Astrocyte of the hippocampus (primary cell): ENCODE measurements at regions not wholly inside any gene's neighbourhood (a gene's known extent, or its start where the extent isn't known, plus 50 kb on each side); places are given as distances from the start of the nearest gene placed in this dataset.
"Not testable (repeated sequence)": the region's sequence is repeated elsewhere in the genome, so short reads cannot be mapped to it uniquely, and the experiment has no call there.

ENCODE experiments used
- DNase-seq: peaks from one replicate; pipeline ENCODE4 v3.0.0; 2011; ENCODE audit warnings: low read depth, low spot score

GRCh38 chr10:90023950-90024349 is 322.6 kb downstream of the KIF20B start:
- DNase-seq: no peak

- DNase-seq: no peak
Observed at GRCh38 chr10:90028312-90028711, 326.9 kb downstream of the KIF20B start.

- no peak for DNase-seq
Observed at GRCh38 chr10:90031776-90032175, 330.4 kb downstream of the KIF20B start.

GRCh38 chr10:90032519-90032918 is 331.1 kb downstream of the KIF20B start:
- DNase-seq: peak; percentile 18

GRCh38 chr10:90034862-90035261 is 333.5 kb downstream of the KIF20B start:
- not testable (repeated sequence) for DNase-seq

GRCh38 chr10:90041585-90041984 is 340.2 kb downstream of the KIF20B start:
- no peak for DNase-seq

- DNase-seq: no peak
Observed at GRCh38 chr10:90042075-90042474, 340.7 kb downstream of the KIF20B start.

GRCh38 chr10:90047243-90047729 is 345.9 kb downstream of the KIF20B start:
- DNase-seq: no peak

GRCh38 chr10:90051053-90051452 is 349.7 kb downstream of the KIF20B start:
- no peak for DNase-seq

GRCh38 chr10:90051474-90051873 is 350.1 kb downstream of the KIF20B start:
- no peak for DNase-seq

- peak; percentile 29 for DNase-seq
Observed at GRCh38 chr10:90062786-90063185, 361.4 kb downstream of the KIF20B start.

GRCh38 chr10:90064295-90064694 is 362.9 kb downstream of the KIF20B start:
- DNase-seq: peak; percentile 24

- DNase-seq: no peak
Observed at GRCh38 chr10:90066435-90066834, 365.0 kb downstream of the KIF20B start.

- no peak for DNase-seq
Observed at GRCh38 chr10:90075995-90076394, 374.6 kb downstream of the KIF20B start.

- DNase-seq: no peak
Observed at GRCh38 chr10:90079819-90080218, 378.4 kb downstream of the KIF20B start.

- DNase-seq: not testable (repeated sequence)
Observed at GRCh38 chr10:90086606-90087190, 385.3 kb downstream of the KIF20B start.

GRCh38 chr10:90087197-90088023 is 386.0 kb downstream of the KIF20B start:
- DNase-seq: peak; percentile 24

GRCh38 chr10:90088024-90088317 is 386.6 kb downstream of the KIF20B start:
- DNase-seq: no peak

GRCh38 chr10:90089719-90090118 is 388.3 kb downstream of the KIF20B start:
- peak; percentile 27 for DNase-seq

- DNase-seq: no peak
Observed at GRCh38 chr10:90096196-90096595, 394.8 kb downstream of the KIF20B start.

- not testable (repeated sequence) for DNase-seq
Observed at GRCh38 chr10:90107581-90107980, 406.2 kb downstream of the KIF20B start.

GRCh38 chr10:90111671-90112070 is 410.3 kb downstream of the KIF20B start:
- DNase-seq: no peak

- DNase-seq: peak; percentile 40
Observed at GRCh38 chr10:90112681-90113080, 411.3 kb downstream of the KIF20B start.
